PC-9 (cell line): ENCODE measurements at regions not wholly inside any gene's neighbourhood (a gene's known extent, or its start where the extent isn't known, plus 50 kb on each side); places are given as distances from the start of the nearest gene placed in this dataset.
"Not testable (repeated sequence)": the region's sequence is repeated elsewhere in the genome, so short reads cannot be mapped to it uniquely, and the experiment has no call there.

Source experiments
- BruUV-seq: library from RNA; stranded (reverse); fragments of 400-500 nt; replicated peaks from 2 replicates; lab custom pipeline; 2021; lab: Mats Ljungman, UMichigan
- CTCF ChIA-PET: fragments of 300-600 bp; sonication (Branson Sonifier 250); formaldehyde crosslinking; loops from one replicate; lab custom pipeline; 2022; ENCODE audit warnings: antibody characterized with exemption; lab: Charles Lee
- POLR2A ChIA-PET: fragments of 300-600 bp; sonication (Branson Sonifier 250); formaldehyde crosslinking; loops from one replicate; lab custom pipeline; 2022; ENCODE audit warnings: antibody characterized with exemption; ENCODE audit not compliant: unreplicated experiment; lab: Charles Lee
- DNase-seq, 2 experiments: peaks; one replicate each; pipeline versions ENCODE4 v3.0.0 to v3.0.0-alpha.2; 2015 to 2022; ENCODE audit warnings: mixed read lengths in 1 of 2
- H2AFZ ChIP-seq: fragments of 200-600 bp; sonication (generic); 2 replicates; pipeline ENCODE4 v1.8.1; 2017; ENCODE audit warnings: antibody characterized with exemption
- H3F3A ChIP-seq: fragments of 200-600 bp; sonication (generic); 2 replicates; pipeline ENCODE4 v1.8.1; 2017; ENCODE audit warnings: antibody characterized with exemption, mild to moderate bottlenecking, low read depth; ENCODE audit not compliant: insufficient read depth
- H3K27ac ChIP-seq: fragments of 200-600 bp; sonication (generic); 2 replicates; pipeline ENCODE4 v1.6.1; 2016; ENCODE audit warnings: mixed run types
- H3K27me3 ChIP-seq: fragments of 200-600 bp; sonication (generic); 2 replicates; pipeline ENCODE4 v1.6.1; 2016; ENCODE audit warnings: low read depth, mixed run types; ENCODE audit not compliant: insufficient read depth
- H3K36me3 ChIP-seq: fragments of 200-600 bp; sonication (generic); 2 replicates; pipeline ENCODE4 v1.6.1; 2016; ENCODE audit warnings: low read depth, mixed run types
- H3K4me1 ChIP-seq: fragments of 200-600 bp; sonication (generic); replicated peaks from 2 replicates; pipeline ENCODE4 v1.6.1; 2016; ENCODE audit warnings: mixed run types; ENCODE audit not compliant: insufficient read depth
- H3K4me2 ChIP-seq: fragments of 200-600 bp; sonication (generic); 2 replicates; pipeline ENCODE4 v1.6.1; 2017; ENCODE audit warnings: mixed run types
- H3K4me3 ChIP-seq: fragments of 200-600 bp; sonication (generic); 2 replicates; pipeline ENCODE4 v1.6.1; 2016; ENCODE audit warnings: mixed run types
- H3K79me2 ChIP-seq: fragments of 200-600 bp; sonication (generic); 2 replicates; pipeline ENCODE4 v1.6.1; 2017; ENCODE audit warnings: low read depth, mixed run types
- H3K9me2 ChIP-seq: fragments of 200-600 bp; sonication (generic); 2 replicates; pipeline ENCODE4 v1.8.1; 2017; ENCODE audit warnings: mild to moderate bottlenecking; ENCODE audit not compliant: insufficient read depth
- H3K9me3 ChIP-seq: fragments of 200-600 bp; sonication (generic); 2 replicates; pipeline ENCODE4 v1.8.1; 2016; ENCODE audit warnings: low read depth; ENCODE audit not compliant: insufficient read depth
- H4K20me1 ChIP-seq: fragments of 200-600 bp; sonication (generic); 2 replicates; pipeline ENCODE4 v1.8.1; 2017; ENCODE audit not compliant: insufficient read depth
- CTCF ChIP-seq: fragments of 200-600 bp; sonication (generic); conservative IDR thresholded peaks from 2 replicates; pipeline ENCODE4 v1.6.1; 2017; ENCODE audit warnings: mixed run types, antibody characterized with exemption, mild to moderate bottlenecking, moderate library complexity
- EZH2 ChIP-seq: fragments of 200-600 bp; sonication (generic); IDR thresholded peaks from 2 replicates; pipeline ENCODE4 v1.8.0; 2017; ENCODE audit warnings: antibody characterized with exemption, low read depth
- intact Hi-C: fragments of 100-400 bp; cut with micrococcal nuclease; formaldehyde crosslinking; loops from one replicate; pipeline ENCODE4 v1.10.0; 2022; ENCODE audit not compliant: unreplicated experiment

GRCh38 chrX:93868289-93868965, 194.4 kb downstream of the FAM133A start:
- Histone ChIP-seq H4K20me1 (no peaks in the 10 kb centered on the region), H3K4me3 (no peak overlapping the region), H3K4me1 (no peaks in the 10 kb centered on the region), H3F3A (no peaks in the 10 kb centered on the region), H3K9me2 (no peaks in the 10 kb centered on the region), H3K27ac (no peak overlapping the region), H3K36me3 (no peaks in the 10 kb centered on the region), H2AFZ (no peak overlapping the region), H3K79me2 (no peaks in the 10 kb centered on the region), H3K27me3 (no peaks in the 10 kb centered on the region), H3K4me2 (no peak overlapping the region), H3K9me3 (no peaks in the 10 kb centered on the region)
- no TSS peak for BruUV-seq
- no peak for TF ChIP-seq EZH2
- TF ChIP-seq CTCF, result no peak
- ChIA-PET CTCF (no interaction called here), POLR2A (no interaction called here)
- intact Hi-C loops, result no loop called here
- DNase-seq, result no peak

GRCh38 chrX:93874554-93874953, 200.5 kb downstream of the FAM133A start:
- H3K79me2 ChIP-seq, result no peaks in the 10 kb centered on the region
- H3K27ac ChIP-seq, result no peak overlapping the region
- H3K4me2 ChIP-seq, result no peak overlapping the region
- H2AFZ ChIP-seq, result no peak overlapping the region
- H3K4me3 ChIP-seq, result no peak overlapping the region
- no peaks in the 10 kb centered on the region for H3K4me1 ChIP-seq
- intact Hi-C loops, result no loop called here
- TF ChIP-seq EZH2 (no peak), CTCF (peak; percentile 69)
- peak in 1 of 2 experiments; percentile 3 for DNase-seq
- H3K27me3 ChIP-seq, result no peaks in the 10 kb centered on the region
- H4K20me1 ChIP-seq, result no peaks in the 10 kb centered on the region
- H3F3A ChIP-seq, result no peaks in the 10 kb centered on the region
- CTCF ChIA-PET, result no interaction called here
- POLR2A ChIA-PET, result no interaction called here
- no TSS peak for BruUV-seq
- H3K36me3 ChIP-seq, result no peaks in the 10 kb centered on the region
- no peaks in the 10 kb centered on the region for H3K9me3 ChIP-seq
- no peaks in the 10 kb centered on the region for H3K9me2 ChIP-seq

GRCh38 chrX:93875621-93876282, 201.7 kb downstream of the FAM133A start:
- POLR2A ChIA-PET, result no interaction called here
- H3F3A ChIP-seq, result no peaks in the 10 kb centered on the region
- H3K9me3 ChIP-seq, result no peaks in the 10 kb centered on the region
- no peaks in the 10 kb centered on the region for H3K27me3 ChIP-seq
- no peaks in the 10 kb centered on the region for H3K79me2 ChIP-seq
- no peak overlapping the region for H3K4me3 ChIP-seq
- intact Hi-C loops, result no loop called here
- no peaks in the 10 kb centered on the region for H4K20me1 ChIP-seq
- H2AFZ ChIP-seq, result no peak overlapping the region
- no peak overlapping the region for H3K4me2 ChIP-seq
- no peaks in the 10 kb centered on the region for H3K4me1 ChIP-seq
- no TSS peak for BruUV-seq
- no peaks in the 10 kb centered on the region for H3K36me3 ChIP-seq
- no peak overlapping the region for H3K27ac ChIP-seq
- CTCF ChIA-PET, result no interaction called here
- H3K9me2 ChIP-seq, result no peaks in the 10 kb centered on the region
- no peak for DNase-seq
- TF ChIP-seq EZH2 (no peak), CTCF (no peak)

- H3K36me3 ChIP-seq, DNase-seq, H3K4me3 ChIP-seq, H3K27ac ChIP-seq, H3K9me3 ChIP-seq, intact Hi-C loops, H3K79me2 ChIP-seq, CTCF ChIA-PET, H2AFZ ChIP-seq, H4K20me1 ChIP-seq, H3K27me3 ChIP-seq, BruUV-seq, H3K9me2 ChIP-seq, H3K4me2 ChIP-seq, H3F3A ChIP-seq, POLR2A ChIA-PET, H3K4me1 ChIP-seq: not testable (repeated sequence)
Measured at GRCh38 chrX:93921041-93921440, 247.0 kb downstream of the FAM133A start.
